Caco-2 (cell line): ENCODE measurements at regions not wholly inside any gene's neighbourhood (a gene's known extent, or its start where the extent isn't known, plus 50 kb on each side); places are given as distances from the start of the nearest gene placed in this dataset.

ENCODE experiments used
- BruUV-seq: library from RNA; stranded (reverse); fragments of 400-500 nt; replicated peaks from 2 replicates; lab custom pipeline; 2021; lab: Mats Ljungman, UMichigan
- CTCF ChIA-PET: fragments of 300-600 bp; sonication (Branson Sonifier 250); formaldehyde crosslinking; loops from one replicate; lab custom pipeline; 2022; ENCODE audit warnings: antibody characterized with exemption; lab: Charles Lee
- POLR2A ChIA-PET: fragments of 300-600 bp; sonication (Branson Sonifier 250); formaldehyde crosslinking; loops from one replicate; lab custom pipeline; 2022; ENCODE audit warnings: antibody characterized with exemption; lab: Charles Lee
- DNase-seq, 2 experiments: peaks; one replicate each; pipeline versions ENCODE4 v3.0.0 to v3.0.0-alpha.2; 2020 to 2022
- H3K27me3 ChIP-seq: replicated peaks from 2 replicates; pipeline ENCODE4 v1.6.0; 2011; ENCODE audit warnings: low read length; ENCODE audit not compliant: control insufficient read depth, insufficient read depth
- H3K36me3 ChIP-seq: 2 replicates; pipeline ENCODE4 v1.5.1; 2011; ENCODE audit warnings: low read length; ENCODE audit not compliant: control insufficient read depth, insufficient read depth
- H3K4me1 ChIP-seq: fragments of 250-450 bp; sonication (Bioruptor Pico); 2 replicates; pipeline ENCODE4 v1.5.1; 2020; ENCODE audit warnings: mild to moderate bottlenecking
- H3K4me3 ChIP-seq: 2 replicates; pipeline ENCODE4 v1.5.1; 2011; ENCODE audit warnings: low read depth, mild to moderate bottlenecking, control low read depth, low read length
- H3K9me3 ChIP-seq: fragments of 250-450 bp; sonication (Bioruptor Pico); 2 replicates; pipeline ENCODE4 v1.5.1; 2020; ENCODE audit warnings: mild to moderate bottlenecking, moderate library complexity
- H3K27ac Mint-ChIP-seq: one replicate; pipeline ENCODE4 v1.8.0; 2022; ENCODE audit warnings: mixed read lengths; ENCODE audit not compliant: unreplicated experiment
- H3K27me3 Mint-ChIP-seq: one replicate; pipeline ENCODE4 v1.8.0; 2022; ENCODE audit warnings: mixed read lengths; ENCODE audit not compliant: insufficient read depth, unreplicated experiment
- H3K36me3 Mint-ChIP-seq: one replicate; pipeline ENCODE4 v1.8.0; 2022; ENCODE audit warnings: mild to moderate bottlenecking, mixed read lengths; ENCODE audit not compliant: insufficient read depth, unreplicated experiment
- H3K4me1 Mint-ChIP-seq: one replicate; pipeline ENCODE4 v1.8.0; 2022; ENCODE audit warnings: low read depth, mixed read lengths; ENCODE audit not compliant: unreplicated experiment
- H3K4me3 Mint-ChIP-seq: one replicate; pipeline ENCODE4 v1.8.0; 2022; ENCODE audit warnings: mild to moderate bottlenecking, moderate library complexity, mixed read lengths; ENCODE audit not compliant: unreplicated experiment
- H3K9me3 Mint-ChIP-seq: one replicate; pipeline ENCODE4 v1.8.0; 2022; ENCODE audit warnings: mixed read lengths; ENCODE audit not compliant: unreplicated experiment
- CTCF ChIP-seq, 2 experiments: fragments of 200-600 bp in 1 of 2; IDR thresholded peaks; 1 replicate in 1 of 2; 2 replicates in 1 of 2; pipeline versions ENCODE4 v1.5.1 to v1.8.0; 2011 to 2022; ENCODE audit warnings: antibody characterized with exemption in 1 of 2, control low read depth in 1 of 2, inconsistent platforms in 1 of 2, low read depth in 1 of 2, low read length in 1 of 2, mild to moderate bottlenecking in 1 of 2, moderate library complexity in 1 of 2; ENCODE audit not compliant: insufficient read depth in 1 of 2, severe bottlenecking in 1 of 2, unreplicated experiment in 1 of 2
- intact Hi-C: fragments of 100-400 bp; cut with micrococcal nuclease; formaldehyde crosslinking; loops from one replicate; pipeline ENCODE4 v1.10.0; 2022; ENCODE audit not compliant: unreplicated experiment

- no peaks in the 10 kb centered on the region for H3K36me3 Mint-ChIP-seq
- CTCF ChIA-PET, result no interaction called here
- peaks cover 20% of the 10 kb centered on the region for H3K9me3 ChIP-seq
Observed at GRCh38 chr20:40535816-40536215, 153.2 kb downstream of the MAFB start.

DNA sequence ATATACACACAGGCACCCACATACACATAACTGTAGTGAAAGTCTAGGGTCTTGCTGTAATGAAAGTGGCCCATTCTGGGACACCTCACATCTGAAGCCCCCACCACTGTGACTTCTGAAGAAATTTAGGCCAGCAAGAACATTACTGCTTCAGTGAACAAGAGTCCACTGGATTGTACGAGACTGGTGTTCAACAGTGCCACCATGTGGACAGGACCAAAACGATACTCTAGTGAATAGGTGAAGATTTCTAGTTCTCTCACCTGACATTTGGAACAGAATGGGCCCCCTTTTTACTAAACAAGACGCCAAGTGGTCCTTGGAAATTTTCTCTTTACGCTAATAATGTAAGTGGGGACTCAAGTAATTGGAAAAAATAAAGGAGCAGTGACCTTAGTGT lies 156.9 kb downstream of the MAFB start:
- CTCF ChIA-PET, result no interaction called here
- Histone ChIP-seq H3K4me3 (no peak overlapping the region), H3K36me3 (no peaks in the 10 kb centered on the region), H3K4me1 (no peaks in the 10 kb centered on the region), H3K9me3 (peaks cover 24% of the 10 kb centered on the region), H3K27me3 (no peaks in the 10 kb centered on the region)
- no peak overlapping the region for H3K27ac Mint-ChIP-seq
- no peaks in the 10 kb centered on the region for H3K36me3 Mint-ChIP-seq
- H3K4me3 Mint-ChIP-seq, result no peak overlapping the region
- POLR2A ChIA-PET, result no interaction called here
- peaks cover 27% of the 10 kb centered on the region for H3K9me3 Mint-ChIP-seq
- no peaks in the 10 kb centered on the region for H3K27me3 Mint-ChIP-seq
- peak in 1 of 2 experiments; percentile 58 for DNase-seq
- no peaks in the 10 kb centered on the region for H3K4me1 Mint-ChIP-seq
- no TSS peak for BruUV-seq
- peak; percentile 36 to 70 for TF ChIP-seq CTCF (IDR thresholded peaks at IDR 0.05; ENCODE audit: insufficient read depth in 1 of 2, low read depth in 1 of 2, low read length in 1 of 2, severe bottlenecking in 1 of 2, unreplicated experiment in 1 of 2)
- intact Hi-C loops, result no loop called here

More at GRCh38 chr20:40535816-40536215, 153.2 kb downstream of the MAFB start:
- Histone ChIP-seq H3K27me3 (no peaks in the 10 kb centered on the region), H3K4me3 (no peak overlapping the region), H3K4me1 (no peaks in the 10 kb centered on the region), H3K36me3 (no peaks in the 10 kb centered on the region)
- peaks cover 11% of the 10 kb centered on the region for H3K27me3 Mint-ChIP-seq
- peaks cover 22% of the 10 kb centered on the region for H3K9me3 Mint-ChIP-seq
- H3K4me1 Mint-ChIP-seq, result no peaks in the 10 kb centered on the region
- no TSS peak for BruUV-seq
- H3K4me3 Mint-ChIP-seq, result no peak overlapping the region
- DNase-seq, result no peak
- POLR2A ChIA-PET, result no interaction called here
- no peak overlapping the region for H3K27ac Mint-ChIP-seq
- intact Hi-C loops, result no loop called here
- no peak for TF ChIP-seq CTCF (IDR thresholded peaks at IDR 0.05; ENCODE audit: insufficient read depth in 1 of 2, low read depth in 1 of 2, low read length in 1 of 2, severe bottlenecking in 1 of 2, unreplicated experiment in 1 of 2)

DNA sequence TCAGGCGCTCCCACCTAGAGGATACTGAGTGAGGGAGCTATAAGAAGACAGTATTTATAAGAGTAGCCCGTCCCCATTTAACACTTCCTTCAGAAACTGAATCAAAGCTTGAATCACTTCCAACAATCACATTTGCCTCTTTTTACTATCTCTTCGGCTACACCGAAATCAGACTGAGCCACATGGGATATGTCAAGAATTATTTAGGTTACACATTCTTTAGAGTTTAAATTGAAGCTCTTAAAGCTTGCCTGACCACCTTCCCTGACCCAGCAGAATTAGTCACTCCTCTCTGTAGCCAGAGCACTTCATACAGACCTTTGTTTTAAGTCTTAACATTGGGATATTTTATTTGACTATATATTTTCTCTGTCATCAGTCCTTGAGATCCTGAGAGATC lies 163.7 kb downstream of the MAFB start:
- Mint-ChIP-seq H3K4me1 (no peaks in the 10 kb centered on the region), H3K4me3 (no peak overlapping the region), H3K36me3 (no peaks in the 10 kb centered on the region), H3K27ac (no peak overlapping the region), H3K27me3 (peaks cover 5% of the 10 kb centered on the region), H3K9me3 (peaks cover 10% of the 10 kb centered on the region)
- DNase-seq, result no peak
- BruUV-seq, result no TSS peak
- Histone ChIP-seq H3K4me3 (no peak overlapping the region), H3K9me3 (peaks cover 5% of the 10 kb centered on the region), H3K4me1 (no peaks in the 10 kb centered on the region), H3K36me3 (no peaks in the 10 kb centered on the region), H3K27me3 (no peaks in the 10 kb centered on the region)
- POLR2A ChIA-PET, result no interaction called here
- CTCF ChIA-PET, result no interaction called here
- intact Hi-C loops, result no loop called here
- TF ChIP-seq CTCF (IDR thresholded peaks at IDR 0.05; ENCODE audit: insufficient read depth in 1 of 2, low read depth in 1 of 2, low read length in 1 of 2, severe bottlenecking in 1 of 2, unreplicated experiment in 1 of 2), result no peak
